ENCODE measurements at regions not wholly inside any gene's neighbourhood (a gene's known extent, or its start where the extent isn't known, plus 50 kb on each side); places are given as distances from the start of the nearest gene placed in this dataset.

GRCh38 chr2:128689971-128690370, 371.3 kb upstream of the HS6ST1 start:
- Histone ChIP-seq H3K4me3 (no peak overlapping the region), H3K9me2 (replicated peaks; ENCODE audit: insufficient read depth) (no peaks in the 10 kb centered on the region), H4K20me1 (ENCODE audit: insufficient read depth, poor library complexity, severe bottlenecking) (no peaks in the 10 kb centered on the region), H3K4me2 (no peak overlapping the region), H2AFZ (no peak overlapping the region), H3K27me3 (no peaks in the 10 kb centered on the region), H3K9me3 (ENCODE audit: low read depth) (no peaks in the 10 kb centered on the region), H3K27ac (no peak overlapping the region), H3K4me1 (ENCODE audit: insufficient read depth) (no peaks in the 10 kb centered on the region), H3K79me2 (no peaks in the 10 kb centered on the region), H3K36me3 (replicated peaks; ENCODE audit: insufficient read depth, low read depth) (no peaks in the 10 kb centered on the region)
- TF ChIP-seq EZH2 (IDR thresholded peaks at IDR 0.05; ENCODE audit: borderline replicate concordance), result no peak
- no peak for TF ChIP-seq CTCF (IDR thresholded peaks at IDR 0.05; ENCODE audit: poor library complexity)
- TF ChIP-seq EZH2phosphoT487 (IDR thresholded peaks at IDR 0.05; ENCODE audit: low read depth, severe bottlenecking, unreplicated experiment), result no peak
- no peak for DNase-seq (ENCODE audit: low spot score)
- 94% methylated on average over 14 of the region's 14 CpGs for WGBS (ENCODE audit: low lambda C conversion rate, missing lambda C conversion rate)

- Histone ChIP-seq H3K27ac (no peak overlapping the region), H3K4me1 (ENCODE audit: insufficient read depth) (no peaks in the 10 kb centered on the region), H3K4me3 (no peak overlapping the region), H3K27me3 (no peaks in the 10 kb centered on the region), H4K20me1 (ENCODE audit: insufficient read depth, poor library complexity, severe bottlenecking) (no peaks in the 10 kb centered on the region), H3K79me2 (no peaks in the 10 kb centered on the region), H3K9me2 (replicated peaks; ENCODE audit: insufficient read depth) (no peaks in the 10 kb centered on the region), H3K9me3 (ENCODE audit: low read depth) (no peaks in the 10 kb centered on the region), H3K4me2 (no peak overlapping the region), H2AFZ (no peak overlapping the region), H3K36me3 (replicated peaks; ENCODE audit: insufficient read depth, low read depth) (no peaks in the 10 kb centered on the region)
- DNase-seq (ENCODE audit: low spot score), result no peak
- 91% methylated on average over 14 of the region's 14 CpGs for WGBS (ENCODE audit: low lambda C conversion rate, missing lambda C conversion rate)
- no peak for TF ChIP-seq EZH2 (IDR thresholded peaks at IDR 0.05; ENCODE audit: borderline replicate concordance)
- no peak for TF ChIP-seq EZH2phosphoT487 (IDR thresholded peaks at IDR 0.05; ENCODE audit: low read depth, severe bottlenecking, unreplicated experiment)
- no peak for TF ChIP-seq CTCF (IDR thresholded peaks at IDR 0.05; ENCODE audit: poor library complexity)
Observed at GRCh38 chr2:128690431-128690830, 371.8 kb upstream of the HS6ST1 start.

GRCh38 chr2:128690869-128691268, 372.2 kb upstream of the HS6ST1 start:
- WGBS (ENCODE audit: low lambda C conversion rate, missing lambda C conversion rate), result 89% methylated on average over 9 of the region's 9 CpGs
- DNase-seq (ENCODE audit: low spot score), result no peak
- Histone ChIP-seq H3K79me2 (no peaks in the 10 kb centered on the region), H3K9me3 (ENCODE audit: low read depth) (no peaks in the 10 kb centered on the region), H3K4me3 (no peak overlapping the region), H3K36me3 (replicated peaks; ENCODE audit: insufficient read depth, low read depth) (no peaks in the 10 kb centered on the region), H3K27ac (no peak overlapping the region), H3K27me3 (no peaks in the 10 kb centered on the region), H3K4me1 (ENCODE audit: insufficient read depth) (no peaks in the 10 kb centered on the region), H3K4me2 (no peak overlapping the region), H3K9me2 (replicated peaks; ENCODE audit: insufficient read depth) (no peaks in the 10 kb centered on the region), H2AFZ (no peak overlapping the region), H4K20me1 (ENCODE audit: insufficient read depth, poor library complexity, severe bottlenecking) (no peaks in the 10 kb centered on the region)
- TF ChIP-seq CTCF (IDR thresholded peaks at IDR 0.05; ENCODE audit: poor library complexity), result no peak
- no peak for TF ChIP-seq EZH2phosphoT487 (IDR thresholded peaks at IDR 0.05; ENCODE audit: low read depth, severe bottlenecking, unreplicated experiment)
- no peak for TF ChIP-seq EZH2 (IDR thresholded peaks at IDR 0.05; ENCODE audit: borderline replicate concordance)

GRCh38 chr2:128691526-128691925, 372.9 kb upstream of the HS6ST1 start:
- Histone ChIP-seq H3K4me1 (ENCODE audit: insufficient read depth) (no peaks in the 10 kb centered on the region), H3K4me3 (no peak overlapping the region)
- TF ChIP-seq CTCF (IDR thresholded peaks at IDR 0.05; ENCODE audit: poor library complexity), result no peak
- TF ChIP-seq EZH2phosphoT487 (IDR thresholded peaks at IDR 0.05; ENCODE audit: low read depth, severe bottlenecking, unreplicated experiment), result no peak
- TF ChIP-seq EZH2 (IDR thresholded peaks at IDR 0.05; ENCODE audit: borderline replicate concordance), result no peak

More at GRCh38 chr2:128691526-128691925, 372.9 kb upstream of the HS6ST1 start:
- H3K27ac ChIP-seq, result no peak overlapping the region
- no peaks in the 10 kb centered on the region for H3K36me3 ChIP-seq (replicated peaks; ENCODE audit: insufficient read depth, low read depth)
- H3K4me2 ChIP-seq, result no peak overlapping the region
- H3K9me3 ChIP-seq (ENCODE audit: low read depth), result no peaks in the 10 kb centered on the region
- no peak overlapping the region for H2AFZ ChIP-seq
- no peaks in the 10 kb centered on the region for H3K9me2 ChIP-seq (replicated peaks; ENCODE audit: insufficient read depth)
- no peak for DNase-seq (ENCODE audit: low spot score)
- H3K27me3 ChIP-seq, result no peaks in the 10 kb centered on the region
- 61% methylated on average over 6 of the region's 6 CpGs for WGBS (ENCODE audit: low lambda C conversion rate, missing lambda C conversion rate)
- H4K20me1 ChIP-seq (ENCODE audit: insufficient read depth, poor library complexity, severe bottlenecking), result no peaks in the 10 kb centered on the region
- no peaks in the 10 kb centered on the region for H3K79me2 ChIP-seq
